IPS-NIHi7 (cell line): ENCODE measurements at regions not wholly inside any gene's neighbourhood (a gene's known extent, or its start where the extent isn't known, plus 50 kb on each side); places are given as distances from the start of the nearest gene placed in this dataset.
A peak's percentile ranks its signal among the peaks of the same experiment; 100 is the strongest.

ENCODE experiments used
- DNase-seq: peaks from one replicate; pipeline ENCODE4 v3.0.0; 2012; ENCODE audit warnings: mixed read lengths; ENCODE audit errors: extremely low spot score

GRCh38 chr9:89905606-89906338 is 301.0 kb downstream of the GADD45G start:
- peak; percentile 50 for DNase-seq

DNA sequence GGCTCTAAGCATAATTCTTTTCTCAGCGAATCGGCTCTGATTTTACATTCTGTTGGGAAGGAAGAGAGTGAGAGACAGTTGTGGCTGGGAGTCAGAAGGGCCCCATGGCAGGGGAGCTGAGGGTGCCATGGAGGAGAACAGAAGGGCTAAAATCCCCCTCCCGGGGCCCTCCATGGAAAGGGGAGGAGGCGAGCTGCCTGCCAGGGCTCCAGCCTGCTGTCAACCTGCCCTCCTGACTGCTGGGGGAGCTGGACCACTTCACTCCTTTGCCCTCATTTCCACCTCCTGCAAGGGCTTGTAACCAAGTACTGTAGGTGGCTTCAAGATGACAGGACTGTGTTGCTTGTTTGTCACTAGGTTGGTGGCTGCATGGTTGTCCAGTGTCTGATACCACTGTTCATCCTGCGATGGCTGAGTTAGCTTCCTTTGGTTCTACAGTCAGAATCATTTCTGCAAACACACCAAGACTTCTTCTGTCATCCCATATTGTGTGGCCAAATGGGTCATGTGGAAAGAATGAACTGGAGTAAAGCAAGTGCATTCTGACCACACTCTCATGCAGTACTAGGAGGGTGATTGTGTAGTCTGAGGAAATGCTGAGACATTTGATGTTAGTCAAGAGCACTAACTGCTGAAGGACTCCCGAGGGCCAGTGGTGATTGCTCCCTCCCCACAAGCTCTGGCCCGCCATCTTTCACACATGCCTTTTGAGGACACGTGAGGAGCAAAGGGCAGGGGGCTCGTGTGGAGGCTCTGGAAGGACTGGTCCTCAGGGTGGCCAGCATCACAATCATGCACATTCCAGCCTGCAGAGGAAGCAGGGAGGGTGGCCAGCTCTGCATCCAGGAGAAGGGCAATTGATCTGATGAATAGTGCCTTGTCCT is 307.2 kb downstream of the GADD45G start:
- peak; percentile 46 for DNase-seq

GRCh38 chr9:89912605-89912953 is 307.8 kb downstream of the GADD45G start:
- DNase-seq, result no peak

- no peak for DNase-seq
Observed at GRCh38 chr9:89915187-89915586, 310.4 kb downstream of the GADD45G start.

DNA sequence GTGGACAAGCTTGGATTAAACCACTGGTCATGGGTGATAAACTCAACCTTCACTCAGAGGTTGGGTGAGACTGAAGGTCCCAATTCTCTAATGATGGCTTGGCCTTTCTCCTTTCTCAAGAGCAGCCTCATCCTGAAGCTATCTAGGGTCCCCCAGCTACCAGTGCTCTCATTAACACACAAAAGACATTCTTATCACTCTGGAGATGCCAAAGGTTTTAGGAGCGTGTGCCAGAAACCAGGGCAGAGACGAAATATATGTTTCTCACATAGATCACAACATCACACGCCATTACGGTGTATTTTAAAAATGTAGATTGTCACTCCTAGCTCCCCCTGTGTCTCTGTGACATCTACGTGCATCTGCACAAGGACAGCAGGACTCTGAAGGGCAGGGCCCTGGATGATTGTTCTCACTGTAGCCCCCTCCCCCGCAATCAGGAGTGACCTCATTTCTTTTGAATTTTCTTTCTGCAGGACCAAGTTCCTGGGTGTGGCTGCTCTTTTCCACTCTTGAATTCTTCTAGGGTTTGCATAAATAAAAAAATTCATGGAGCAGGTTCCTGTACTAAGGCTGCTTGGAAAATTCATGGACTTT is 311.3 kb downstream of the GADD45G start:
- peak; percentile 45 for DNase-seq

GRCh38 chr9:89917861-89918260 is 313.0 kb downstream of the GADD45G start:
- DNase-seq, result no peak

DNA sequence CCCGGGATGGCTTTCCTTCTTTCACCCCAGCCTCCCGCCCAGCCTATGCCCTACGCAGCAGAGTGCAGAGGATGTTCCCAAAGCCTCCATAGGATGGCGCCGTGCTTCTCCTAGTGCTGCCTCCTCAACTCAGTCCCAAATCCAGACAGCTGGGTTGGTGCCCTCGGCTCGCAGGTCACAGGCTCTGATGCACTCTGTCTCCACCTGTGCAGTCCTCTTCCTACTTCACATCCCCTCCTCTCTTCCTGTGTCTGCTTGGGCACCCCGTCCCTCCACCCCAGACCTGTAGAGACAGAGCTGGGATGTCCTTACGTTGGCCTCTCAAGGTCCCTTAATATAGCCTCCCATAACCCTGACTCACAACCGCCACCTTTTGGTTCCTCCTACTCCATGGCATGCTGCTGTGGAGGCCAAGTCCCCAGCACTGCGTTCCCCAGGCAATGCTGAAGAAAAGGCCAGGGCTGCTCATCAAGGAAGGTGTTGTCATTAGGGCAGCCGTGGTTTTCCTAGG is 314.4 kb downstream of the GADD45G start:
- peak; percentile 79 for DNase-seq

- no peak for DNase-seq
Observed at GRCh38 chr9:89920131-89920530, 315.3 kb downstream of the GADD45G start.

GRCh38 chr9:89920951-89921350 is 316.1 kb downstream of the GADD45G start:
- DNase-seq, result no peak

GRCh38 chr9:89922099-89922498 is 317.3 kb downstream of the GADD45G start:
- no peak for DNase-seq

DNA sequence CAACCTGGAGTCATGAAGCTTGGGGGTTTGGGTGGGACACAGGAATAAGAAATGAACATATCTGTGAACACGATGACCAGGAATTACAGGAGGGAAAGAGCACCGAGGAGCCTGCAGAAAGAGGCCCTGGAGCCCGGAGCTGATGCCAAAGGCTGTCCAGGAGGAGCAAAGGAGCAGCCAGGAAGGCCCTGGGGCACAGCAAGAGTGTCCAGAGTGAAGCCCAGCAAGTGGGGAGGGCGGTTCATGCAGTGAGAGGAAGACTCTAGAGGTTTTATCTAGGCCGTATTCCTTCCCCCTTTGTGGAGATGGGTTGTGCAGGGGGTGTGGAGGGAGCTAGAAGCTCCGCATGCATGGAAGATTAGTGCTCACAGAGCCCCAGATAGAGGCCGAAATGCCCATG is 318.4 kb downstream of the GADD45G start:
- no peak for DNase-seq

DNA sequence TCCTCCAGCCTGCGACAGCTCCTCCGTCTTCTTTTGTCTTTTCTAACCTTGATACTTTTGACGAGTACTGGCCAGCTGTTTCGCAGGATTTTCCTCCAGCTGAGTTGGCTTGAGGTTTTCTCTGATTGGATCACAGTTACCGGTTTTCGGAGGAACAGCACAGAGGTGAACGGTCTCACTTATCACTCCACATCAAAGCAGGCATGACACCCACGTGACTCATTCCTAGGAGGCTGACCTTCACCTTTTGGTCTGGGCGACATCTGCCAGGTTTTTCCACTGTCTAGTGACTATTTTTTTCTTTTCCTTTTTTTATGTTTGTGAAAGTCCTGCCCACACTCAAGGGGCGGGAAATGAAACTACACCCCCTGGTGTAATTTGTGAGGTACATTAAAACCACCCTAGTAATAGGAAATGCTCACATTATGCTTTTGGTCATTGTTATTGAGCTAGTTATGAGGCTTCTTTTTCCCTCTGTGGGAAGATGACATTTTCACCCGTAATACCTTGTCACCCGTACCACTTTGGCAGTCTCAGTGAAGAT is 319.2 kb downstream of the GADD45G start:
- DNase-seq, result peak; percentile 32

- DNase-seq, result no peak
Observed at GRCh38 chr9:89924611-89925010, 319.8 kb downstream of the GADD45G start.

GRCh38 chr9:89926167-89926566 is 321.4 kb downstream of the GADD45G start:
- no peak for DNase-seq

GRCh38 chr9:89926691-89927220 is 321.9 kb downstream of the GADD45G start:
- no peak for DNase-seq

GRCh38 chr9:89928106-89928505 is 323.3 kb downstream of the GADD45G start:
- no peak for DNase-seq

DNA sequence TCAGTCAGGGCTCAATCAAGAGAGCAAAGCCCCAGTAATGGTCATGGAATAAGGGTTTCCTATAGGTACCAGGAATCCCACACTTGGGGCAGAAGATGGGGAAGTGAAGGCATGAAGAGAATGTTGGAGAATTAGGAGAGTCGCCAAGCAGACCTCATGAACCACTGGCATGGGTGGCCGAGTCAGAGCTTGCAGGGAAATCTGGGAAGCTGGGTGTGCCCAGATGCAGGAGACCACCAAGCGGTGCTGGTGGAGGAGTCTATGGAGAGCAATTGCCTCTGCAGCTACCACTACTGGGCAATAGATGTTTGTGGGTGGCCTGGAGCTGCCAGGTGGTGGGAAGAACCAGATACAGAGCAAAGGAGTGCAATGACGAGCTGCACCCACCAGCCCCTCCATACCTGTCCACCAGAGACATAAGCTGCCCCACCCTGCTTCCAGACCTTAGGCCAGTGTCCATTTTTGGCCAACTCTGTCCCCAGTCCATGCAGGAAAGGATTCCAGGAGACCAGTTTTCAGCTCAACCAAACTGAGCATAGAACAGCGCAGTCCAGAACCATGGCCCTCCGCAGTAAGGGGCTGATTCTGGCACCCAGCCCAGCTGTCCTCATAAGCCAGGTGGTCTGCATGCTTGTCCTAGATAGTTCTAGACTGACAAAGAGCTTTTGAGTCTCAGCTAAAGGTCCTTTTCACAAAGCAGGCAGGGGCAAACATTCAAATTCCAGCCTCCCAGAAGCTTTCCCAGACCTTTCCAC is 323.9 kb downstream of the GADD45G start:
- no peak for DNase-seq

- DNase-seq, result no peak
Observed at GRCh38 chr9:89929315-89929672, 324.5 kb downstream of the GADD45G start.

GRCh38 chr9:89929673-89930480 is 325.1 kb downstream of the GADD45G start:
- DNase-seq, result no peak

DNA sequence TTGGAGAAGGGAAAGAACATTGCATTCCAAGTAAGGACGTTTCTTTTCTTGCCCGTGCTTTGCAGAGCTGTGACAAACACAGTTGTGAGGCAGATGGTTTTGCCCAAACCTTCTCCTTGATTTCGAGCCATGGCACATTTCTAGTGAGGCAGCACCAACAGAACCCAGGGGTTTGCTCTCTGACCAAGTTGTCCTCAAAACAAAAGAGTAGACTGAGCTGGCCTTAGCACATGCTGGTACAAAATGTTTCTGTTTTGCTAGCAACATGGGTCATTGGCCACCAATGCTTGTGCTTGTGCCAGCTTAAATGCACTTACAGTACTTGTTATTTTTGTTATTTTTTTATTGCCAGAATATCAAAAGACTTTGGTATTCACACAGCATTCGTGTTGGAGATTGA is 328.8 kb downstream of the GADD45G start:
- DNase-seq, result no peak
